NCI-H446 (cell line): ENCODE measurements at regions not wholly inside any gene's neighbourhood (a gene's known extent, or its start where the extent isn't known, plus 50 kb on each side); places are given as distances from the start of the nearest gene placed in this dataset.
"Not testable (repeated sequence)": the region's sequence is repeated elsewhere in the genome, so short reads cannot be mapped to it uniquely, and the experiment has no call there.

Experiments used
- DNase-seq, 2 experiments: peaks; one replicate each; lab custom pipeline; 2025; lab: John Stamatoyannopoulos, UW

DNA sequence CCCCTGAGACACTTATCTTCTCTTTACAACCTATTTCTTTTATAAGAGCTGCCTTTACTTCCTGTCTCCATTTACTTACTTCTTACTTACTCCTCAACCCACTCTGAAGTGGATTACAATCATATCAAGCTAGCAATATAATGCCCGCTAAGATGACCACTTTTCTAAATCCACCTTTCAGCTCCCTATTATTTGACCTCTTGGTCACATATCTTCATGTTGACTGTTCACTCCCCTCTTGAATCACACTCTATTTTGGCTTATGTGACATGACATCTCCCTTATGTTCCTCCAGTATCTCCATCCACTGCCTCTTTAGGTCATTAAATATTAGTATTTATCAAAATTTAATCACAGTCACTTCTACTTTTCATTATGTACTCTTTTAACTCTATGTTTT, 255.3 kb upstream of the TRPC7 start:
- DNase-seq = no peak

DNA sequence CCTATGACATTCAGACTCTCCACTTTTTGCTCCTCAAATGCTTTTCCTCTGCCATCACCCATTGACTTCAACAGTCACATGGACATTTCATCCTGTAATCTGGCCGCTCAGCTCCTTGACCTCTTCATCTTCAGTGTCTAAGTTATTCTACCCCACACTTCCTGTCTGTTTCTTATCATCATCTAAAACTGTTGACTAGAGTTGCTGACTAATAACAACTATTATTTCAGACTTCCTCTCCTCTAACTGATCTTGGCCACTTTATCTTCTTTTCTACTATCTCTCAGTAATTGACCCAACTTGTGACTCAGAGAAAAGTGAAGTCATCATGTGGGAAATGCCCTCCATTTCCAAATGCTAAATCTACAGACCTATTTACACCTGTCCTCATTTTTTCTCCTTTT, 254.7 kb upstream of the TRPC7 start:
- DNase-seq = no peak

DNA sequence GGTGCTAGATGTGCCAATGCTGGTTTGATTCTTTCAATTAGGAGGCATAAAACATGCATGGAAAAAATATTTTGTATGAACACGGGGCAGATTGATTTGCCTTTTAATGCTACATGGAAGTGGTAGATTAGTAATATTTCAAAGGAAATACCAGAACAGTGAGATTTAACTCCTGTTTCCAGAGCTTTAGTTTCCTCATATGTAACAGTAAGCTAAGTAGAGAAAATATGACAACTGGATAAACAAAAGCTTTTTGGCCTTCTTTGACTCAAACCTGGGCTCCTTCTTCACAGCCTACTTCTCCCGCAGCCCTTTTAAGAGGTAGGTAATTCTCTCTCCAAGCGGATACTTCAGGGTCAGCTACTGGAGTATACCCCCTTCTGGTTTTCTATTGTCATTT, 254.2 kb upstream of the TRPC7 start:
- no peak for DNase-seq

DNA sequence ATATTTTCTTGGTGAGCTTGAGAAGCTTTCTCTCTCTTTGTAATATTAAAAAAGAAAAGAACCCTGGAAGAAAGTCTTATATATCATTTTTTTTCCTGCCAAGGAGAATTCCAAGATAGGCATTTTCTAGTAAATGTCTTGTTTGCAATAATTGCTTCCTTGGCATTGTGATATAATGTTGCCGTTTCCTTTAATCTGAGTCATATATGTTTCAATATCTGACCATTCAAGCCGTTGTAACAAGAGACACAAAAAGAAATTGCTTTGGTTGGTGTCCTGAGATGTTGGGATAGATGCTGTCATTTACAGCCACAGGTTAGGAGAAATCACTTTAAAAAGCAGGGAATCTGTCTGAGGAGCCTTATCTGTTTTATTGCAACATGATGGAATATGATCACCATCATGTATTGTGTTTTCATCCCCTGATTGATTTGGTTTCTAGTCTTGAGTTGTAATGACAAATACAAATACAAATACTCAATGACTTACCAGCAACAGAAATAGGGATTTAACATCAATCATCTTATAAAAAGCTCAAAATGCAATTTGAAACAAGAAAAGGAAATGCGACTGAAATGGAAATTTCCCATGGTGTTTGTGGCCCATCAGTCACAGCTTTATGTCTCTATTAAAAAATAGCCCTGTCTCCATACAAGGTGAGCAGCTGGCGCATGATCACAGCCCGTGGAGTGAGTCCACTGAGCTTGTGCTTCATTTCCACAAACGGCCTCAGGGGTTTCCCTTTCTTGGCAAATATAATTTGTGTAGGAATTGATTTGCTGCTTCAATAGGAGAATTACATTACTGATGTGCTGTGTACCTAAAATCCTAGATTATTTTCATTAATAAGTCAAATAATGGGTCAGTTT, 250.1 kb upstream of the TRPC7 start:
- DNase-seq = no peak

DNA sequence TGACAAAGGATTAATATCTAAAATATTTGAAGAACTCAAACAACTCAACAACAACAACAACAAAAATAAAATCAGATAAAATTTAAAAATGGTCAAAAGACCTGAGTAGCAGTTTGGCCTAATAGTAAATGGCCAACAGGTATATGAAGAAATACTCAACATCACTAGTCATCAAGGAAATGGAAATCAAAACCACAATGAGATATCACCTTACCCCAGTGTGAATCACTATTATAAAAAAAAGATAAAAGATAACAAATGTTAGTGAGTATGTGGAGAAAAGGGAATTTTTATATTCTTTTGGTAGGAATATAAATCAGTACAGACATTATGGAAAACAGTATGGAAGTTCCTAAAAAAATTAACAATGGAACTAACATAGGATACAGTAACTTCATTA, 247.9 kb upstream of the TRPC7 start:
- no peak for DNase-seq

DNA sequence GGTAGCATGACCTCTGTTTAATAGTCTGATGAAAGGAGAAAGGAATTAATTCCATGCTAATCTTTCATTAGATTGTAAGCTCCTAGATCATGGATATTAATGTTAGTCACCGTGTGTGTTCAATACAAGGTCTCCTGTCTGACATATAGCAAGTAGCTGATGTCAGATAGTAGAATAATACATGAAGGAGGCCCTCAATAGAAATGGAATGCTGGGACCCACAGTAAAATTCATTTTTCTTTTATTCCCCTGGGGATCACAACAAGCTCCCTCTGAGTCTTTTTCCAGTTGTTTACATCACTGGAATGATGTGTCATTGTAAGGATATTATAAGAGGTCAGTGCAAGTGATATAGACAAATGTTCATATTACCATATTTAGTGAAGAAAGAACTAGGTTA, 240.3 kb upstream of the TRPC7 start:
- no peak for DNase-seq

DNA sequence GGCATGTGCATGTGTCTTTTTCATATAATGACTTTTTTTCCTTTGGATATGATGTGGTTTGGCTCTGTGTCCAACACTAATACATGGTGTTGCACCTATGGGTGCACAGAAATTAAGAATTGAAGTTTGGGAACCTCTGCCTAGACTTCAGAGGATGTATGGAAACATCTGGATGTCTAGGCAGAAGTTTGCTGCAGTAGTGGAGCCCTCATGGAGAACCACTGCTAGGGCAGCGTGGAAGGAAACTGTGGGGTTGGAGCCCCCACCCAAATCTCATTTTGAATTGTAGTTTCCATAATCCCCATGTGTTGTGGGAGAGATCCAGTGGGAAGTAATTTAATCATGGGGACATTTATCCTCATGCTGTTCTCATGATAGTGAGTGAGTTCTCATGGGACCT, 235.0 kb upstream of the TRPC7 start:
- no peak for DNase-seq

DNA sequence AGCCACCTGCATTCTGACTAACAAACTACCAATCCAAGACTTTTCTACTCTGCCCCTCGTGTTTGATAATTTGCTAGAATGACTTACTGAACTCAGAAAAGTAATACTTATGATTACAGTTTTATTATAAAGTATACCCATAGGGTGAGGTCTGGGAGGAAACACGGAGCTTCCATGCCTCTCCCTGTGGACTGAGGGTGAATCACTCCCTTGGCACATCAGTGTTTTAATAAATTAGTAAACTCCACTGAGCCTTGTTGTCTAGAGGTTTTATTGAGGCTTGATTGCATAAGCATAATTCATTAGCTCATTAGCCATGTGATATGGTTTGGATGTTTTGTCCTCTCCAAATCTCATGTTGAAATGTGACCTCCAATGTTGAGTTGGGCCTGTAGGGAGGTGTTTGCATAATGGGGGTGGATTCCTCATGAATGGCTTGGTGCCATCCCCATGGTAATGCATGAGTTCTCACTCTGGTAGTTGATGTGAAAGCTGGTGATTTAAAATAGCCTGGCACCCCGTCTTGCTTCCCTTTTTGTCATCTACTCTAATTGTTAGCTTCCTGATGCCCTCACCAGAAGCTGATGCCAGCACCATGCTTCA, 233.6 kb upstream of the TRPC7 start:
- no peak for DNase-seq

DNA sequence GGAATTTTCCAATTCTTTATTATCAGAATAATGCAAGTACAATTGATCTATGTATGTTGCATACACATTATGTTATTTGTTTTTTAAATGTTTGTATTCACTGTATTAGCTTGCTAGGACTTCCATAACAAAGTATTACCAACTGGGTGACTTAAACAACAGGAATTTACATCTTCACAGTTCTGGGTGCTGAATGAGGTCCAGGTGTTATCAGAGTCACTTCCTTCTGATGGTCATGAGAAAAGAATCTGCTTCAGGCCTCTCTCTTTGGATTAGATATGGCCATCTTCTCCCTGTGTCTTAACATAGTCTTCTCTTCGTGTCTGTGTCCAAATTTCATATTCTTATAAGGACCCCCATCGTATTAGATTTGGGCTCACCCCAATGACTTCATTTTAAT, 229.1 kb upstream of the TRPC7 start:
- no peak for DNase-seq

DNA sequence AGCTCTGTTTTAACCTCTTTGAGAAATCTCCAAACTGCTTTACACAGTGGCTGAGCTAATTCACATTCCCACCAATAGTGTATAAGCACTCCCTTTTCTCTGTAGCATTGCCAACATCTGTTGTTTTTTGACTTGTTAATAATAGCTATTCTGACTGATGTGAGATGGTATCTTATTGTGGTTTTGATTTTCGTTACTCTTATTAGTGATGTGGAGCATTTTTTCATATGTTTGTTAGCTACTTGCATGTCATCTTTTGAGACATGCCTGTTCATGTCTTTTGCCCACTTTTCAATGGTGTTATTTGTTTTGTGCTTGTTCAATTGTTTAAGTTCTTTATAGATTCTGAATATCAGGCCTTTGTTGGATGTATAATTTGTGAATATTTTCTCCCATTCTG, 225.2 kb upstream of the TRPC7 start:
- no peak for DNase-seq

DNA sequence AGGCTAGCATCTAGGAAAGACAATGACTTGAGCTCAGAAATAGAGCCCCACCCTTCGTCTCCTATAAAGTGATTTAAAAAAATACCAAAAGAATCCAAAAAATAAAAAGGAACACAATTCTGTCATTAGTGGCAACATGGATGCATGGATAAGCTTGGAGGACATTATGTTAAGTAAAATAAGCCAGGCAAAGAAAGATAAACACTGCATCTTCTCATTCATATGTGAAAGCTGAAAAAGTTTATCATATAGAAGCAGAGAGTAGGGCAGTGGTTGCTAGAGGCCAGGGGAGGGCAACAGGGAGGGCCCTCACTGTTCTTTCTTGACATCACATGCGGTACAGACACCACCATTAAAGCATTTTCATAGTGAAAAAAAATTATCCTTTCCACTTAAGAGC, 220.9 kb upstream of the TRPC7 start:
- no peak for DNase-seq

DNA sequence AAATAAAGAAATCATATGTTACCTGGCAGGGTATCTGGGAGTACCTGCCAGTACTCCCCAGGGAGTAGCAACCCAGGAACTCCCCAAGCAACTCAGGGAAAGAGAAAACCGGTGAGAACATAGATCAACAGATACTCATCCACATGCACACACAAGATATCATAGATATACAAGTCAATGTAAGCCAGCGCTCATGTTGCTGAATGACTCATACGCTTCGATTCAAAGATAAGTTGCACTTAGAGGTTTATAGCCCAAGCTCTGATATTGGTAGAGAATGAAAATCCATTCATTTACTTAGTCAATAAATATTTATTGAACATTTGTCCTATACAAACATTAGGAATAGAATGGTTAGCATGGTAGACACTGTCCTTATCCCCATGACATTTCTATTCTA, 219.1 kb upstream of the TRPC7 start:
- no peak for DNase-seq

DNA sequence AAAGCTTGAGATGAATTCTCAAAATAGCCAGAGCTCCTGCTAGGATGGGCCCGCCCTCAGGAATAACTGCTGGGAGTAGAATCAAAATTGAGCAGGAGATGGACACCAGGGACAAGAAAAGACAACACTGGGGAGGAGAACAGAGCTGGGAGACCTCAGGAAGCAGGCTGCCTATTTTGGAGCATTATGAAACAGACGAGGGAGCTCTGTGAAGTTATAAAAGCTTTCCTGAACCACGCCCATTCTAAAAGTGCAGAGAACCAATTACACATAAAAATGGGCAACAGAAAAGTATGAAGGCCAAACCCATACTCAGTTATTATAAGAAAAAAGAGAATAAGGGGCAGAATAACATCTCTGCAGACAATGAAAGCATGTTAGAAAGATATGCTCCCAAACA, 213.9 kb upstream of the TRPC7 start:
- DNase-seq = no peak

DNA sequence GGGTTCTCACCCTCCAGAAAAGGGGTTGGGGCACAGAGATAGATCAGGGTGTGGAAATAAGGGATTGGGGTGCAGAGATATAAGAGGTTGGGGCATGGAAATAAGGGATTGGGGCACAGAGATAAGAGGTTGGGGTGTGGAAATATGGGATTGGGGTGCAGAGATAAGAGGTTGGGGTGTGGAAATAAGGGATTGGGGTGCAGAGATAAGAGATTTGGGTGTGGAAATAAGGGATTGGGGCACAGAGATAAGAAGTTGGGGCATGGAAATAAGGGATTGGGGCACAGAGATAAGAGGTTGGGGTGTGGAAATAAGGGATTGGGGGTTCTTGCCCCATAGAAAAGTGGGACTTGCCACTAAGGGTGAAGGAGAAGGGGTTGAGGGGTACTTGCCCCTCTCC, 204.5 kb upstream of the TRPC7 start:
- not testable (repeated sequence) for DNase-seq

DNA sequence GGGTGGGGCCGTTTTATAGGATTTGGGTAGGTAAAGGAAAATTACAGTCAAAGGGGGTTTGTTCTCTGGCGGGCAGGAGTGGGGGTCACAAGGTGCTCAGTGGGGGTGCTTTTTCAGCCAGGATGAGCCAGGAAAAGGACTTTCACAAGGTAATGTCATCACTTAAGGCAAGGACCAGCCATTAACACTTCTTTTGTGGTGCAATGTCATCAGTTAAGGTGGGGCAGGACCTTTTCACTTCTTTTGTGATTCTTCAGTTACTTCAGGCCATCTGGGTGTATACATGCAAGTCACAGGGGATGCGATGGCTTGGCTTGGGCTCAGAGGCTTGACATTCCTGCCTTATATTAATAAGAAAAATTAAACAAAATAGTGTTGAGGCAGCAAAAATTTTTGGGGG, 200.1 kb upstream of the TRPC7 start:
- not testable (repeated sequence) for DNase-seq

DNA sequence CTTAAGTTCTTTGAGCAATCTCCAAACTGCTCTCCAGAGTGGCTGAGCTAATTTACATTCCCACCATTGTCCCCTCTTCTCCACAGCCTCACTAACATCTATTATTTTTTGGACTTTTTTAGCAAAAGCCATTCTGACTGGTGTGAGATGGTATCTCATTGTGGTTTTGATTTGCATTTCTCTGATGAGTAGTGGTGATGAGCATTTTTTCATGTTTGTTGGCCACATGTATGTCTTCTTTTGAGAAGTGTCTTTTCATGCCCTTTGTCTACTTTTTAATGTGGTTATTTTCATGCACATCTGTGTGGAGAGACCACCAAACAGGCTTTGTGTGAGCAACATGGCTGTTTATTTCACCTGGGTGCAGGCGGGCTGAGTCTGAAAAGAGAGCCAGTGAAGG, 199.7 kb upstream of the TRPC7 start:
- DNase-seq = not testable (repeated sequence)

DNA sequence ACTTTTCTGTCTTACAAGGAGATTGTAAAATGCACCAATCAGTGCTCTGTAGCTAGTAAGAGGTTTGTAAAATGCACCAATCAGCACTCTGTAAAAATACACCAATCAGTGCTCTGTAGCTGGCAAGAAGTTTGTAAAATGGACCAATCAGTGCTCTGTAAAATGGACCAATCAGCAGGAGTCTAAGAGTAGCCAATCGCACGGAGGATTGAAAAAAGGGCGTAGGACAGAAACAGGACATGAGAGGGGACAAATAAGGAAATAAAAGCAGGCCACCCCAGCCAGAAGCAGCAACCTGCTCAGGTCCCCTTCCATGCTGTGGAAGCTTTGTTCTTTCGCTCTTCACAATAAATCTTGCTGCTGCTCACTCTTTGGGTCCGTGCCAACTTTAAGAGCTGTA, 199.1 kb upstream of the TRPC7 start:
- not testable (repeated sequence) for DNase-seq

DNA sequence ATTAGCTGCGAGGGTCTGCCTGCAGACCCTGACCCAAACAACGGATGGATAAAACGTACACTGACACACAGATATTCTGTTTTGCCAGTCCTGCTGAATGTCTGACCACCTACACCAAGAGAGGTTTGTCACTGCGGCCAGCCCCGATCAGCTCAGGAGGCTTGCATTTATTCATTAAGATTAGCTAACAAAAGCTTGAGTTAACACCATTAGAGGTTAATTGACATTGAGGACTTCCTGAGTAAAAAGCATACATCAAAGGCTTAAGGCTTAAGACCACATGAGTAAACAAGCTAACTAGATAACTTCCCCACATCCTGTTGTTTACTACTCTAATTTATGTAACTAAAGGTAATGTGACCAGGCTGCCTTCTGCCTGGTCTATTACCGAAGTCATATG, 198.1 kb upstream of the TRPC7 start:
- DNase-seq = no peak

DNA sequence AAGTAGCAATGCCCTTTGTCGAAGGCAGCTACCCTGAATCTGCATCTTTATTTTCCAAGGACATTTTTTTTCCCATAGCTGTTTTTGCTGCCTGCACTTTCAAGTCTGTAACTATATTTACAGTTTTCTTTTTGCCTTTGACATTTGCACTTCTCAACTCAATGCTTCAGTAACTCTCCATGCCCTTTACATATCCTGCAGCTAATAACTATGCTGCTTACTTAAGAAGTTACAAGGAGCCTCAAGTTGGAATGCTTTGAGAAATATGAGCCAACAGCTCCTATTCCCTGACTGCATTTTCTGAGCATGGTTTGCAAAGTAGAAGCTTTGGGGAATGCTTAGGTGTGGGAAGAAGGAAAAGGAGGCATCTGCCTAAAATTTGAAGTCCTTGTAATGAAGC, 194.8 kb upstream of the TRPC7 start:
- DNase-seq = no peak

DNA sequence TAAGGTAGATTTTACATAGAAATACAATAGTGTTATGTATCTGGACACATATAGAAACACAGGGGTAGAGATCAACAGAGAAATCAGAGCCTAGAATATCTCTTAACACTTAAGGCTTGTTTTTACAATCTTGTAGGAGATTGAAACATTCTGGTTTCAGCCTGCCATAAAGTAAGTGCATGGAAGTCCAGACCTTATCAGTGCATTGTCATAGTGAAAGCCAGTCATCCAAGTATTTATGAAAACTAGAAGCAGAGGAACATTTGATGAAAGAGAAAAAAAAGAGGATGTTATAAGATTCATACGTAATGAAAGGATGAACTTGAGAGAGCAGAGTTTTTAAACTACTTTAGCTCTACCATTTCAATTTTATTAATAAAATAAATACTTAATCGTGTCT, 194.3 kb upstream of the TRPC7 start:
- DNase-seq = no peak

DNA sequence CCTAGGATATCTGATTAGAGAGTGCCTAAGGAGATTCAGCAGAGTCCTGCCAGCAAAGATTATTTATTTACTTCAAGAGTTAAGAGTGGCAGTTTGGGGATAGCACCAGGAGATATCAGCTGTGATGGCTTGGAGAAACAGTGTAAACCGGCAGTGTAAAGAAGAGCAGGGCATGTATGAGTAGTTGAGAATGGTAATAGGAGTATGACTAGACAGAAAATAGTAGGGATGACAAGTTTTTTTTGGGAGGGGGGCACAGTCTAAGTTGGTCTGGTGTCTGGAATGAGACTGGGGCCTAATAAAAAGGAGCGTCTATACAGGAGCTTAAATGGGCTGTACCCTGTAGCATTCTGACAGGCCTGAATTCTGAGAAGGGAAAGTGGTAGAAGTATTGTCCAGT, 181.8 kb upstream of the TRPC7 start:
- DNase-seq = not testable (repeated sequence)

DNA sequence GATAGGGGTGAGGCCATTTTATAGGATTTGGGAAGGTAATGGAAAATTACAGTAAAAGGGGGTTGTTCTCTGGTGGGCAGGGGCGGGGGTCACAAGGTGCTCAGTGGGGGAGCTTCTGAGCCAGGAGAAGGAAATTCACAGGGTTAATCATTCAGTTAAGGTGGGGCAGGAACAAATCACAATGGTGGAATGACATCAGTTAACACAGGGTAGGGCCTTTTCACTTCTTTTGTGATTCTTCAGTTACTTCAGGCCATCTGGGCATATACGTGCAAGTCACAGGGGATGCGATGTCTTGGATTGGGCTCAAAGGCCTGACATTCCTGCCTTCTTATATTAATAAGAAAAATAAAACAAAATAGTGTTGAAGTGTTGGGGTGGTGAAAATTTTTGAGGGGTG, 181.1 kb upstream of the TRPC7 start:
- not testable (repeated sequence) for DNase-seq

DNA sequence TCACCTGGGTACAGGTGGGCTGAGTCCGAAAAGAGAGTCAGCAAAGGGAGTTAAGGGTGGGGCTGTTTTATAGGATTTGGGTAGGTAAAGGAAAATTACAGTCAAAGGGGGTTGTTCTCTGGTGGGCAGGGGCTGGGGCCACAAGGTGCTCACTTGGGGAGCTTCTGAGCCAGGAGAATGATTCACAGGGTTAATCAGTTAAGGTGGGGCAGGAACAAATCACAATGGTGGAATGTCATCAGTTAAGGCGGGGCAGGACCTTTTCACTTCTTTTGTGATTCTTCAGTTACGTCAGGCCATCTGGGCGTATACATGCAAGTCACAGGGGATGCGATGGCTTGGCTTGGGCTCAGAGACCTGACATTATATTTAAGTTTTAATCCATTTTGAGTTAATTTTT, 179.7 kb upstream of the TRPC7 start:
- not testable (repeated sequence) for DNase-seq

DNA sequence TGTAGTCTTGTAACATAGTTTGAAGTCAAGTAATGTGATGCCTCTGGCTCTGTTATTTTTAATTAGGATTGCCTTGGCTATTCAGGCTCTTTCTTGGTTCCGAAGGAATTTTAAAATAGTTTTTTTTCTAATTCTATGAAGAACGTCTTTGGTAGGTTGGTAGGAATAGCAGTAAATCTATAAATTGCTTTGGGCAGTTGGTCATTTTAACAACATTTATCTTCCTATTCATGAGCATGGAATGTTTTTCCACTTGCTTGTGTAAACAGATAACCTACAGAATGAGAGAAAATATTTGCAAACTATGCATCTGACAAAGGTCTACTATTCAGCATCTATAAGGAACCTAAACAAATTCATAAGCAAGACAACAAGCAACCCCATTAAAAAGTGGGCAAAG, 173.2 kb upstream of the TRPC7 start:
- DNase-seq = no peak
